ENCODE measurements at regions not wholly inside any gene's neighbourhood (a gene's known extent, or its start where the extent isn't known, plus 50 kb on each side); places are given as distances from the start of the nearest gene placed in this dataset.
A peak's percentile ranks its signal among the peaks of the same experiment; 100 is the strongest.
"Not testable (repeated sequence)": the region's sequence is repeated elsewhere in the genome, so short reads cannot be mapped to it uniquely, and the experiment has no call there.

DNA sequence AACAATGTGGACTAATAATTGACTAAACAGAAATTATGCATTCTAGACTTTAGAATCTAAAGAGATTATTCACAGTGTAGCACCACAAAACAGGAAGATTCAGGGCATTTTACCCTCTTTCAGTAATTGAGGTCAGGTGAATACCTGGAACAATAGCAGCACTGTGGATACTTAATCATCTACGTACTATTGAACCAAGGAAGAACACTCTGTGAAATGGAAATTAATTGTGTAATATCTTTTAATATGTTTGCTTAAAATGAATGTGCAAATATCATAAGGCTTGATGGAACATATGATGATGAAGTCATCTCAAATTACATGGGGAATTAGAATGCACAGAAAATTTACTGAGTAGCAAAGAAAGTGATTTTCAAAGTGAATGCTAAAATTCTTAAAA lies 68.5 kb upstream of the MAP9 start:
- H3K4me3 ChIP-seq: no peak overlapping the region
- TF ChIP-seq EP300 (IDR thresholded peaks at IDR 0.05) (no peak), POLR2A (IDR thresholded peaks at IDR 0.05) (no peak), POLR2AphosphoS5 (IDR thresholded peaks at IDR 0.05) (no peak)
- TF ChIP-seq, protein P1, sequence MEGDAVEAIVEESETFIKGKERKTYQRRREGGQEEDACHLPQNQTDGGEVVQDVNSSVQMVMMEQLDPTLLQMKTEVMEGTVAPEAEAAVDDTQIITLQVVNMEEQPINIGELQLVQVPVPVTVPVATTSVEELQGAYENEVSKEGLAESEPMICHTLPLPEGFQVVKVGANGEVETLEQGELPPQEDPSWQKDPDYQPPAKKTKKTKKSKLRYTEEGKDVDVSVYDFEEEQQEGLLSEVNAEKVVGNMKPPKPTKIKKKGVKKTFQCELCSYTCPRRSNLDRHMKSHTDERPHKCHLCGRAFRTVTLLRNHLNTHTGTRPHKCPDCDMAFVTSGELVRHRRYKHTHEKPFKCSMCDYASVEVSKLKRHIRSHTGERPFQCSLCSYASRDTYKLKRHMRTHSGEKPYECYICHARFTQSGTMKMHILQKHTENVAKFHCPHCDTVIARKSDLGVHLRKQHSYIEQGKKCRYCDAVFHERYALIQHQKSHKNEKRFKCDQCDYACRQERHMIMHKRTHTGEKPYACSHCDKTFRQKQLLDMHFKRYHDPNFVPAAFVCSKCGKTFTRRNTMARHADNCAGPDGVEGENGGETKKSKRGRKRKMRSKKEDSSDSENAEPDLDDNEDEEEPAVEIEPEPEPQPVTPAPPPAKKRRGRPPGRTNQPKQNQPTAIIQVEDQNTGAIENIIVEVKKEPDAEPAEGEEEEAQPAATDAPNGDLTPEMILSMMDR (IDR thresholded peaks at IDR 0.05): no peak
- no peaks in the 10 kb centered on the region for H3K36me3 ChIP-seq
- H3K9me3 ChIP-seq: no peaks in the 10 kb centered on the region
- ATAC-seq: no peak
- no peaks in the 10 kb centered on the region for H3K27me3 ChIP-seq
- H3K4me1 ChIP-seq: peaks cover 0 to 21% (median 5%) of the 10 kb centered on the region in 3 donors
- 88 to 100% methylated on average over 1 of the region's 1 CpG for WGBS, 2 donors (ENCODE audit: low coverage in 1 of 2)
- no peak overlapping the region for H3K27ac ChIP-seq

DNA sequence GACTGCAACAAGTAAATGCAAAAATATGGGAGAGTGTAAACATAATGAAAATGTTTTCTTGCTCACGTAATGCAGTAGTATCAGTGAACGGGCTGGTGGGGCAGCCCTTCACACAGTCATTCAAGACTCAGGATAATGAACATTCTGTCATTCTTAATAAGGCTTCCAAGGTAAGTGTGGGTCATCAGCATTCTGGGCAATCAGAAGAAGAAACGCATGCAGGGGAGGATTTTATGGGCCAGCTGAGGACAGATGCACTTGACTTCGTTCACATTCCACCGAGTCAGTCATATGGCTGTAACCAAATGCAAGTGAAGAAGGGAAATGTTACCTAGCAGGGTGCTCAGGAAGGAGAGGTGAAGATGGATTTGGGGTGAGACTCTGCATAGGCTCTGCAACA lies 68.0 kb upstream of the MAP9 start:
- H3K36me3 ChIP-seq: no peaks in the 10 kb centered on the region

DNA sequence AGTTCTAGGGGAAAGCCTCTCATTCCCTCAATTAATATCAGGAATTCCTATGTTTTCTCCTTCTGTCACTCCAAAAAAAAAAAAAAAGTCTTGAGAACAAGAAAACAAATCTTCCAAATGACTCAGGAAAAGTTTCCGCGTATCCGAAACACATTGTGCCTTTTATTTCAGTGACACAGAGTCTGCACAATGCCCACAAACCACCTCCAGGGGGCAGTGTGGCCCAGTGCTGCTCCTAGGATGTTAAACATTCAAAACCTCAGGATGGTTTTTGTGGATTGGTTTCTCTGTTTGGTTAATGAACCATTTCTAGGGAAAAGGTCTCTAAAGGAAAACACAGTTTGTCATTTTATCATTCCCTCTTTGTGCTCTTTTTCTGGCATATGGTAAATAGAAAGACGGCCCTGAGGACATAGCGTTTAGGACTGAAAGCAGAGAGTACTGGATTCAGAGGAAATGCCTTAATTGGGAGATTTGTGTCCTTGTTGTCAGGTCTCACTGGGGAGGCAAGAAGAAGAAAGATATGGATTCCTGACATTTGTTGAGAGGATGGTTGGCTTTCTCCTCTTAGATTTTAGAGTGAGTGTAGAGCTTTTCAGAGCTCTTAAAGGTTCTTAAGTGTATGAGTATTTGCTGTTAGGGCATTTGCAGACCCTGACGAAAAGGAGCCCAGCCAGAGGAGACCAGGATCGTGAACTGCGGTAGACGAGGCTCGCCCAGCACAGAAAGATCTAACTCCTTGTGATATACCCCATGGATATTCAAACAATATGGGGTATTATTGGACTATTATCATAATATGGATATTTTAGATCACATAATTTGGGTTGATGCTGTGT lies 65.7 kb upstream of the MAP9 start:
- no peaks in the 10 kb centered on the region for H3K9me3 ChIP-seq
- TF ChIP-seq POLR2A (IDR thresholded peaks at IDR 0.05): no peak
- TF ChIP-seq POLR2AphosphoS5 (IDR thresholded peaks at IDR 0.05): peak; percentile 62
- TF ChIP-seq EP300 (IDR thresholded peaks at IDR 0.05): no peak
- TF ChIP-seq, protein P1 (IDR thresholded peaks at IDR 0.05): peak; percentile 90 to 94 (median 93)
- peak overlapping the region in 2 of 4 donors; percentile 20 to 56 for H3K27ac ChIP-seq
- WGBS, 2 donors (ENCODE audit: low coverage in 1 of 2): 50% methylated on average over 9 to 10 of the region's 10 CpGs
- H3K36me3 ChIP-seq: no peaks in the 10 kb centered on the region
- peak overlapping the region in 1 of 2 donors; percentile 30 for H3K4me3 ChIP-seq
- peak; percentile 87 for ATAC-seq
- H3K4me1 ChIP-seq: peaks cover 0 to 18% (median 5%) of the 10 kb centered on the region in 3 donors
- H3K27me3 ChIP-seq: no peaks in the 10 kb centered on the region

More for the DNA sequence above, 68.0 kb upstream of the MAP9 start:
- no peak for ATAC-seq
- Histone ChIP-seq H3K4me1 (peaks cover 0 to 21% (median 5%) of the 10 kb centered on the region in 3 donors), H3K4me3 (no peak overlapping the region), H3K27ac (no peak overlapping the region), H3K27me3 (no peaks in the 10 kb centered on the region), H3K9me3 (no peaks in the 10 kb centered on the region)
- TF ChIP-seq POLR2AphosphoS5 (IDR thresholded peaks at IDR 0.05) (no peak), POLR2A (IDR thresholded peaks at IDR 0.05) (no peak), EP300 (IDR thresholded peaks at IDR 0.05) (no peak)
- TF ChIP-seq, protein P1 (IDR thresholded peaks at IDR 0.05): no peak
- WGBS, 2 donors (ENCODE audit: low coverage in 1 of 2): 91 to 92% methylated on average over 5 of the region's 5 CpGs

DNA sequence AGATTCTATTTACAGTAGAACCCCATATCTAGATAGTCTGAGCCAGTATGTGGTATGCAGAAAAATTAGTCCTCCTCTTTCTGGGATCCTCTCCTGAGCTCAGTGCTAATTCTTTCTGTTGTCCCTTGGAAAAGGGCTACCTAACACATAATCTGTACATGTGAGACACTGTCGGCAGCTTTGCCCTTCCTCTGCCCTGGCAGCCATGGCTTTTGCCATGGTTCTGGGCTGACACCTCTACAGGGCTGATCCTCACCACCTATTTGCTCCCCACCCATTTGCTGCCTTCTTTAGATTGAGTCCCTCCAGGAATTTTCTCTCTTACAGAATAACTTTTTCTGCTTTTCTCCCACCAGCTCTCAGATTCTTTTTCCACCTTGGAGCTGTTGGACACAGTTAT lies 64.7 kb upstream of the MAP9 start:
- 67 to 77% methylated on average over 1 of the region's 1 CpG for WGBS, 2 donors (ENCODE audit: low coverage in 1 of 2)
- Histone ChIP-seq H3K9me3 (no peaks in the 10 kb centered on the region), H3K27ac (peak overlapping the region in 1 of 4 donors; percentile 56), H3K36me3 (no peaks in the 10 kb centered on the region), H3K4me1 (peaks cover 0 to 17% (median 5%) of the 10 kb centered on the region in 3 donors), H3K27me3 (no peaks in the 10 kb centered on the region), H3K4me3 (no peak overlapping the region)
- ATAC-seq: no peak
- TF ChIP-seq, protein P1 (IDR thresholded peaks at IDR 0.05): no peak
- TF ChIP-seq EP300 (IDR thresholded peaks at IDR 0.05) (no peak), POLR2A (IDR thresholded peaks at IDR 0.05) (no peak), POLR2AphosphoS5 (IDR thresholded peaks at IDR 0.05) (no peak)

DNA sequence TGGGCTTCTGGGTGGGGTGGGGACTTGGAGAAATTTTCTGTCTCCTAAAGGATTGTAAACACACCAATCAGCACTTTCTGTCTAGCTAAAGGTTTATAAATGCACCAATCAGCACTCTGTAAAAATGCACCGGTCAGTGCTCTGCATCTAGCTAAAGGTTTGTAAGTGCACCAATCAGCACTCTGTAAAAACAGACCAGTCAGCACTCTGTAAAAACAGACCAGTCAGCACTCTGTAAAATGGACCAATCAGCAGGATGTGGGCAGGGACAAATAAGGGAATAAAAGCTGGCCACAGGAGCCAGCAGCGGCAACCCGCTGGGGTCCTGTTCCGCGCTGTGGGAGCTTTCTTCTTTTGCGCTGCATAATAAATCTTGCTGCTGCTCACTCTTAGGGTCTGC lies 63.0 kb upstream of the MAP9 start:
- not testable (repeated sequence) for H3K9me3 ChIP-seq, H3K27ac ChIP-seq, ATAC-seq, H3K27me3 ChIP-seq, H3K4me3 ChIP-seq, H3K36me3 ChIP-seq
- H3K4me1 ChIP-seq: peaks cover 0 to 17% (median 5%) of the 10 kb centered on the region in 3 donors
- WGBS, 2 donors (ENCODE audit: low coverage in 1 of 2): 94 to 100% methylated on average over 1 to 5 of the region's 6 CpGs

Measured in gastroesophageal sphincter (tissue), 4 donors.